Panc1 (cell line): ENCODE measurements at regions not wholly inside any gene's neighbourhood (a gene's known extent, or its start where the extent isn't known, plus 50 kb on each side); places are given as distances from the start of the nearest gene placed in this dataset.

ENCODE experiments used
- ATAC-seq: fragments of 200-7000 bp; cut with Tn5 transposase; 2 replicates; pipeline ENCODE4 v1.9.1; 2020; ENCODE audit warnings: mild to moderate bottlenecking, moderate library complexity
- BruUV-seq: library from RNA; stranded (reverse); fragments of 400-500 nt; replicated peaks from 2 replicates; lab custom pipeline; 2021; lab: Mats Ljungman, UMichigan
- CTCF ChIA-PET: fragments of 300-600 bp; sonication (Branson Sonifier 250); formaldehyde crosslinking; loops from one replicate; lab custom pipeline; 2022; ENCODE audit warnings: antibody characterized with exemption; lab: Charles Lee
- POLR2A ChIA-PET: fragments of 300-600 bp; sonication (Branson Sonifier 250); formaldehyde crosslinking; loops from one replicate; lab custom pipeline; 2022; ENCODE audit warnings: antibody characterized with exemption; lab: Charles Lee
- DNase-seq: peaks from one replicate; pipeline ENCODE4 v3.0.0-alpha.2; 2010; ENCODE audit warnings: low read depth, low spot score
- H3K27ac ChIP-seq: 2 replicates; pipeline ENCODE4 v1.5.1; 2011; ENCODE audit warnings: mild to moderate bottlenecking, low read length, inconsistent platforms
- H3K27me3 ChIP-seq: fragments of 200-500 bp; sonication (Bioruptor generic); 2 replicates; pipeline ENCODE4 v1.6.0; 2014; ENCODE audit warnings: low read length, inconsistent platforms; ENCODE audit not compliant: control insufficient read depth, insufficient read depth
- H3K36me3 ChIP-seq: fragments of 200-500 bp; sonication (Bioruptor generic); 2 replicates; pipeline ENCODE4 v1.5.1; 2014; ENCODE audit warnings: inconsistent platforms, mild to moderate bottlenecking, low read length, moderate library complexity; ENCODE audit not compliant: control insufficient read depth, insufficient read depth
- H3K4me1 ChIP-seq: 2 replicates; pipeline ENCODE4 v1.5.1; 2011; ENCODE audit warnings: inconsistent platforms, mild to moderate bottlenecking, low read length, moderate library complexity; ENCODE audit not compliant: control insufficient read depth, insufficient read depth
- H3K4me3 ChIP-seq, 2 experiments: 2 replicates each; pipeline ENCODE4 v1.5.1; 2011 to 2012; ENCODE audit warnings: low read depth in 2 of 2, low read length in 2 of 2, mild to moderate bottlenecking in 2 of 2, inconsistent platforms in 1 of 2, moderate library complexity in 1 of 2
- H3K9me3 ChIP-seq: fragments of 200-500 bp; sonication (Bioruptor generic); 2 replicates; pipeline ENCODE4 v1.5.1; 2014; ENCODE audit warnings: low read depth, mild to moderate bottlenecking, inconsistent platforms, low read length, moderate library complexity; ENCODE audit not compliant: control insufficient read depth, insufficient read depth
- CTCF ChIP-seq: fragments of 450-650 bp; IDR thresholded peaks from 2 replicates; pipeline ENCODE4 v1.5.1; 2017; ENCODE audit warnings: mild to moderate bottlenecking
- POLR2AphosphoS5 ChIP-seq: IDR thresholded peaks from 2 replicates; pipeline ENCODE4 v1.6.1; 2012; ENCODE audit warnings: mild to moderate bottlenecking, low read depth, low read length, moderate library complexity
- REST ChIP-seq, 2 experiments: IDR thresholded peaks; 2 replicates each; pipeline ENCODE4 v1.6.1; 2011 to 2012; ENCODE audit warnings: low read depth in 2 of 2, control low read depth in 1 of 2, low read length in 1 of 2, mild to moderate bottlenecking in 1 of 2, moderate library complexity in 1 of 2; ENCODE audit not compliant: insufficient read depth in 1 of 2
- SIN3A ChIP-seq: IDR thresholded peaks from 2 replicates; pipeline ENCODE4 v1.6.1; 2012; ENCODE audit warnings: low read depth, mild to moderate bottlenecking, low read length, moderate library complexity, borderline replicate concordance; ENCODE audit not compliant: insufficient read depth
- TCF7L2 ChIP-seq: IDR thresholded peaks from 2 replicates; pipeline ENCODE4 v1.6.1; 2011; ENCODE audit warnings: mild to moderate bottlenecking, low read depth, low read length, inconsistent platforms
- in situ Hi-C: cut with HindIII; loops from 2 replicates; pipeline ENCODE4 v1.10.0; 2016; ENCODE audit warnings: low sequenced_read_pairs, low pct_unique_long_range_greater_than_20kb
- intact Hi-C: fragments of 100-400 bp; cut with micrococcal nuclease; formaldehyde crosslinking; loops from one replicate; pipeline ENCODE4 v1.10.0; 2022; ENCODE audit not compliant: unreplicated experiment

- in situ Hi-C loops: no loop called here
- H3K9me3 ChIP-seq: no peaks in the 10 kb centered on the region
- CTCF ChIA-PET: no interaction called here
- no peak overlapping the region for H3K4me3 ChIP-seq
- H3K27ac ChIP-seq: no peak overlapping the region
- H3K4me1 ChIP-seq: no peaks in the 10 kb centered on the region
- TF ChIP-seq TCF7L2 (no peak), SIN3A (no peak)
- H3K36me3 ChIP-seq: no peaks in the 10 kb centered on the region
- no peak for DNase-seq
- no peak for ATAC-seq
- intact Hi-C loops: loop anchor here (10.0 kb wide), 1 partner anchor 68 kb away; no protein-coding TSS in a partner anchor
- BruUV-seq: no TSS peak
- no peaks in the 10 kb centered on the region; the same call in 1 of the 2 replicates for H3K27me3 ChIP-seq
- POLR2A ChIA-PET: no interaction called here
Measured at GRCh38 chr15:31526916-31527690, 200.5 kb downstream of the KLF13 start.

- H3K27me3 ChIP-seq: no peaks in the 10 kb centered on the region; the same call in 1 of the 2 replicates
- in situ Hi-C loops (no loop called here), intact Hi-C loops (loop anchor here (10.0 kb wide), 1 partner anchor 66 kb away; no protein-coding TSS in a partner anchor)
- no peaks in the 10 kb centered on the region for H3K4me1 ChIP-seq
- DNase-seq: no peak
- H3K36me3 ChIP-seq: no peaks in the 10 kb centered on the region
- CTCF ChIA-PET: no interaction called here
- POLR2A ChIA-PET: no interaction called here
- no TSS peak for BruUV-seq
- no peak for TF ChIP-seq CTCF
- TF ChIP-seq TCF7L2: no peak
- no peak for TF ChIP-seq REST (IDR thresholded peaks at IDR 0.05; ENCODE audit: insufficient read depth in 1 of 2, low read depth in 2 of 2, low read length in 1 of 2)
- no peak for TF ChIP-seq SIN3A
- TF ChIP-seq POLR2AphosphoS5: no peak
- H3K9me3 ChIP-seq: no peaks in the 10 kb centered on the region
- H3K27ac ChIP-seq: no peak overlapping the region
- ATAC-seq: no peak
- no peak overlapping the region for H3K4me3 ChIP-seq
Measured at GRCh38 chr15:31528846-31529245, 202.2 kb downstream of the KLF13 start.
